HCT116 (cell line): ENCODE measurements at regions not wholly inside any gene's neighbourhood (a gene's known extent, or its start where the extent isn't known, plus 50 kb on each side); places are given as distances from the start of the nearest gene placed in this dataset.

Source experiments
- ATAC-seq: fragments of 200-7000 bp; cut with Tn5 transposase; 2 replicates; pipeline ENCODE4 v1.9.1; 2020; ENCODE audit warnings: mild to moderate bottlenecking, moderate library complexity
- BruUV-seq: library from RNA; stranded (reverse); fragments of 400-500 nt; replicated peaks from 2 replicates; lab custom pipeline; 2021; lab: Mats Ljungman, UMichigan
- CTCF ChIA-PET: fragments of 300-600 bp; sonication (Branson Sonifier 250); formaldehyde crosslinking; loops from one replicate; lab custom pipeline; 2021; ENCODE audit warnings: antibody characterized with exemption; lab: Charles Lee
- POLR2A ChIA-PET: fragments of 300-600, 350-600 bp; sonication (Branson Sonifier 250); formaldehyde crosslinking; loops from one replicate; lab custom pipeline; 2021; ENCODE audit warnings: antibody characterized with exemption; lab: Charles Lee
- RAD21 ChIA-PET, 2 experiments: fragments of 300-600 bp; sonication (Branson Sonifier 250); formaldehyde crosslinking; loops; one replicate each; lab custom pipeline; 2023; ENCODE audit warnings: low total read pairs in 2 of 2; ENCODE audit not compliant: uncharacterized antibody in 2 of 2, unreplicated experiment in 2 of 2, low non-redundant PET in 1 of 2; lab: Charles Lee
- DNase-seq: peaks from one replicate; pipeline ENCODE4 v3.0.0-alpha.2; 2010; ENCODE audit warnings: low read depth, low spot score
- H2AFZ ChIP-seq: fragments of 200-600 bp; shearing (Covaris generic), sonication (generic); 2 replicates; pipeline ENCODE4 v1.6.1; 2017; ENCODE audit warnings: low read depth, mixed run types, mixed read lengths, antibody characterized with exemption, low read length; ENCODE audit not compliant: poor library complexity, severe bottlenecking
- H3K27ac ChIP-seq: 2 replicates; pipeline ENCODE4 v1.5.1; 2012; ENCODE audit warnings: low read depth, low read length
- H3K27me3 ChIP-seq: fragments of 200-600 bp; sonication (generic); 2 replicates; pipeline ENCODE4 v1.6.1; 2016; ENCODE audit warnings: mixed run types, low read length, mixed read lengths; ENCODE audit not compliant: insufficient read depth
- H3K36me3 ChIP-seq, 2 experiments: fragments of 200-500 bp in 1 of 2; fragments of 200-600 bp in 1 of 2; sonication (Bioruptor generic) in 1 of 2; sonication (generic) in 1 of 2; 2 replicates each; pipeline versions ENCODE4 v1.5.1 to v1.6.1; 2014 to 2016; ENCODE audit warnings: low read length in 2 of 2, inconsistent platforms in 1 of 2, mixed read lengths in 1 of 2, mixed run types in 1 of 2; ENCODE audit not compliant: insufficient read depth in 2 of 2, control insufficient read depth in 1 of 2
- H3K4me1 ChIP-seq, 2 experiments: fragments of 200-600 bp in 1 of 2; sonication (generic) in 1 of 2; 2 replicates each; pipeline versions ENCODE4 v1.5.1 to v1.6.1; 2012 to 2017; ENCODE audit warnings: low read length in 2 of 2, inconsistent platforms in 1 of 2, mild to moderate bottlenecking in 1 of 2, mixed read lengths in 1 of 2, mixed run types in 1 of 2, moderate library complexity in 1 of 2; ENCODE audit not compliant: insufficient read depth in 2 of 2, control insufficient read depth in 1 of 2
- H3K4me2 ChIP-seq: fragments of 200-600 bp; sonication (generic); 2 replicates; pipeline ENCODE4 v1.6.1; 2017; ENCODE audit warnings: mixed run types, low read length, mixed read lengths
- H3K4me3 ChIP-seq, 2 experiments: fragments of 200-600 bp in 1 of 2; sonication (generic) in 1 of 2; replicated peaks in 1 of 2; 2 replicates each; pipeline ENCODE4 v1.5.1; 2011 to 2016; ENCODE audit warnings: low read length in 2 of 2, control low read depth in 1 of 2, low read depth in 1 of 2, mild to moderate bottlenecking in 1 of 2, mixed read lengths in 1 of 2, mixed run types in 1 of 2
- H3K79me2 ChIP-seq: fragments of 200-600 bp; sonication (generic); 2 replicates; pipeline ENCODE4 v1.6.1; 2017; ENCODE audit warnings: mild to moderate bottlenecking, mixed run types, low read length, moderate library complexity, mixed read lengths; ENCODE audit not compliant: insufficient read depth
- H3K9ac ChIP-seq: fragments of 200-600 bp; sonication (generic); 2 replicates; pipeline ENCODE4 v1.6.1; 2016; ENCODE audit warnings: low read length, mixed read lengths
- H3K9me2 ChIP-seq: fragments of 200-600 bp; sonication (generic), shearing (Covaris generic); 2 replicates; pipeline ENCODE4 v1.6.1; 2017; ENCODE audit warnings: mixed run types, mild to moderate bottlenecking, moderate library complexity; ENCODE audit not compliant: insufficient read depth
- H3K9me3 ChIP-seq, 2 experiments: fragments of 200-500 bp in 1 of 2; fragments of 200-600 bp in 1 of 2; sonication (Bioruptor generic) in 1 of 2; sonication (generic) in 1 of 2; 2 replicates each; pipeline ENCODE4 v1.6.1; 2014 to 2017; ENCODE audit warnings: low read length in 2 of 2, mixed read lengths in 2 of 2, inconsistent platforms in 1 of 2, low read depth in 1 of 2, mild to moderate bottlenecking in 1 of 2, mixed run types in 1 of 2, moderate library complexity in 1 of 2; ENCODE audit not compliant: control insufficient read depth in 1 of 2, insufficient read depth in 1 of 2
- H4K20me1 ChIP-seq: fragments of 200-600 bp; sonication (generic), shearing (Covaris generic); 2 replicates; pipeline ENCODE4 v1.6.1; 2017; ENCODE audit warnings: mixed run types, mild to moderate bottlenecking, moderate library complexity; ENCODE audit not compliant: insufficient read depth
- CBX3 ChIP-seq: IDR thresholded peaks from 2 replicates; pipeline ENCODE4 v1.6.1; 2012; ENCODE audit warnings: low read depth
- EZH2phosphoT487 ChIP-seq: fragments of 200-600 bp; IDR thresholded peaks from 2 replicates; pipeline ENCODE4 v1.6.1; 2018; ENCODE audit warnings: antibody characterized with exemption, borderline replicate concordance
- FOSL1 ChIP-seq: IDR thresholded peaks from 2 replicates; pipeline ENCODE4 v1.6.1; 2012; ENCODE audit warnings: low read depth
- JUND ChIP-seq: IDR thresholded peaks from 2 replicates; pipeline ENCODE4 v1.6.1; 2012
- POLR2AphosphoS5 ChIP-seq: IDR thresholded peaks from 2 replicates; pipeline ENCODE4 v1.6.1; 2011; ENCODE audit warnings: mild to moderate bottlenecking, low read depth, low read length, moderate library complexity
- SIN3A ChIP-seq: IDR thresholded peaks from 2 replicates; pipeline ENCODE4 v1.6.1; 2012; ENCODE audit warnings: low read depth
- intact Hi-C: fragments of 100-400 bp; cut with micrococcal nuclease; formaldehyde crosslinking; loops from 2 replicates; pipeline ENCODE4 v1.10.0; 2022
- TF ChIP-seq, protein P1 (sequence below): IDR thresholded peaks from 2 replicates; pipeline ENCODE4 v1.6.1; 2012
- TF ChIP-seq, protein P2 (sequence below): IDR thresholded peaks from 2 replicates; pipeline ENCODE4 v1.6.1; 2011; ENCODE audit warnings: mild to moderate bottlenecking, low read length, moderate library complexity; ENCODE audit not compliant: insufficient replicate concordance; ENCODE audit errors: extremely low read depth
- TF ChIP-seq, protein P3 (sequence below), 3 experiments: fragments of 200-600 bp in 1 of 3; sonication (generic) in 1 of 3; IDR thresholded peaks in 2 of 3; conservative IDR thresholded peaks in 1 of 3; 2 replicates each; pipeline ENCODE4 v1.5.1; 2012 to 2017; ENCODE audit warnings: low read depth in 2 of 3, low read length in 2 of 3, antibody characterized with exemption in 1 of 3, borderline replicate concordance in 1 of 3, control low read depth in 1 of 3, mild to moderate bottlenecking in 1 of 3, mixed read lengths in 1 of 3, mixed run types in 1 of 3, moderate library complexity in 1 of 3; ENCODE audit not compliant: insufficient read depth in 1 of 3

DNA sequence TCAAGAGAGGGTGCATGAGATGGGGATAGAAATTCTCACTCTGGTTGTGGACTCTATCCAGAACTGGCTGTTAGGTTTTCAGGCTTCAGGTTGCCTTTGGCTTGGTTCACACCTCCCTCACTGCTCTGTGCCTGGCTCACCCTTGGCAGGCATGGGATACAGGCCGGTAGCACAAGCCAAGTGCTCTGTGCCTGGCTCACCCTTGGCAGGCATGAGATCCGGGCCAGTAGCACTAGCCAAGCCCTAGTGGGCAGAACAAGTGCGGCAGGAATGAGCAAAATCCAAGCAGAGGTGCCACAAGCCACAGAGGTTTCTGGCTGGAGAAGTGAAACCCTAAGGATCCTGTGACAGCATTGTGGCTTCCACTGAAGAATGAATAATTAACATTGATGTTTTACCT, 1642.3 kb downstream of the C4orf33 start:
- Histone ChIP-seq H3K9ac (no peak overlapping the region), H4K20me1 (no peaks in the 10 kb centered on the region), H3K79me2 (no peaks in the 10 kb centered on the region), H3K36me3 (no peaks in the 10 kb centered on the region), H3K4me1 (no peaks in the 10 kb centered on the region), H3K27me3 (no peaks in the 10 kb centered on the region), H3K9me2 (no peaks in the 10 kb centered on the region), H2AFZ (no peak overlapping the region), H3K27ac (no peak overlapping the region), H3K4me2 (no peak overlapping the region), H3K4me3 (no peak overlapping the region), H3K9me3 (no peaks in the 10 kb centered on the region)
- intact Hi-C loops, result no loop called here
- RAD21 ChIA-PET, result no interaction called here
- POLR2A ChIA-PET, result no interaction called here
- ATAC-seq, result peak; percentile 34; the same call in 1 of the 2 replicates
- BruUV-seq, result no TSS peak
- CTCF ChIA-PET, result no interaction called here
- no peak for DNase-seq
- TF ChIP-seq POLR2AphosphoS5, result no peak
- no peak for TF ChIP-seq FOSL1
- TF ChIP-seq CBX3, result no peak
- no peak for TF ChIP-seq EZH2phosphoT487
- TF ChIP-seq, protein P1, sequence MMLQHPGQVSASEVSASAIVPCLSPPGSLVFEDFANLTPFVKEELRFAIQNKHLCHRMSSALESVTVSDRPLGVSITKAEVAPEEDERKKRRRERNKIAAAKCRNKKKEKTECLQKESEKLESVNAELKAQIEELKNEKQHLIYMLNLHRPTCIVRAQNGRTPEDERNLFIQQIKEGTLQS, result no peak
- TF ChIP-seq, protein P2, sequence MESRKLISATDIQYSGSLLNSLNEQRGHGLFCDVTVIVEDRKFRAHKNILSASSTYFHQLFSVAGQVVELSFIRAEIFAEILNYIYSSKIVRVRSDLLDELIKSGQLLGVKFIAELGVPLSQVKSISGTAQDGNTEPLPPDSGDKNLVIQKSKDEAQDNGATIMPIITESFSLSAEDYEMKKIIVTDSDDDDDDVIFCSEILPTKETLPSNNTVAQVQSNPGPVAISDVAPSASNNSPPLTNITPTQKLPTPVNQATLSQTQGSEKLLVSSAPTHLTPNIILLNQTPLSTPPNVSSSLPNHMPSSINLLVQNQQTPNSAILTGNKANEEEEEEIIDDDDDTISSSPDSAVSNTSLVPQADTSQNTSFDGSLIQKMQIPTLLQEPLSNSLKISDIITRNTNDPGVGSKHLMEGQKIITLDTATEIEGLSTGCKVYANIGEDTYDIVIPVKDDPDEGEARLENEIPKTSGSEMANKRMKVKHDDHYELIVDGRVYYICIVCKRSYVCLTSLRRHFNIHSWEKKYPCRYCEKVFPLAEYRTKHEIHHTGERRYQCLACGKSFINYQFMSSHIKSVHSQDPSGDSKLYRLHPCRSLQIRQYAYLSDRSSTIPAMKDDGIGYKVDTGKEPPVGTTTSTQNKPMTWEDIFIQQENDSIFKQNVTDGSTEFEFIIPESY, result no peak
- TF ChIP-seq, protein P3, sequence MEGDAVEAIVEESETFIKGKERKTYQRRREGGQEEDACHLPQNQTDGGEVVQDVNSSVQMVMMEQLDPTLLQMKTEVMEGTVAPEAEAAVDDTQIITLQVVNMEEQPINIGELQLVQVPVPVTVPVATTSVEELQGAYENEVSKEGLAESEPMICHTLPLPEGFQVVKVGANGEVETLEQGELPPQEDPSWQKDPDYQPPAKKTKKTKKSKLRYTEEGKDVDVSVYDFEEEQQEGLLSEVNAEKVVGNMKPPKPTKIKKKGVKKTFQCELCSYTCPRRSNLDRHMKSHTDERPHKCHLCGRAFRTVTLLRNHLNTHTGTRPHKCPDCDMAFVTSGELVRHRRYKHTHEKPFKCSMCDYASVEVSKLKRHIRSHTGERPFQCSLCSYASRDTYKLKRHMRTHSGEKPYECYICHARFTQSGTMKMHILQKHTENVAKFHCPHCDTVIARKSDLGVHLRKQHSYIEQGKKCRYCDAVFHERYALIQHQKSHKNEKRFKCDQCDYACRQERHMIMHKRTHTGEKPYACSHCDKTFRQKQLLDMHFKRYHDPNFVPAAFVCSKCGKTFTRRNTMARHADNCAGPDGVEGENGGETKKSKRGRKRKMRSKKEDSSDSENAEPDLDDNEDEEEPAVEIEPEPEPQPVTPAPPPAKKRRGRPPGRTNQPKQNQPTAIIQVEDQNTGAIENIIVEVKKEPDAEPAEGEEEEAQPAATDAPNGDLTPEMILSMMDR (IDR thresholded peaks at IDR 0.05 in 2 of 3, conservative IDR thresholded peaks at IDR 0.05 in 1 of 3; ENCODE audit: borderline replicate concordance in 1 of 3, insufficient read depth in 1 of 3, low read depth in 2 of 3, low read length in 2 of 3), result no peak
- no peak for TF ChIP-seq JUND
- no peak for TF ChIP-seq SIN3A
